ENCODE measurements at regions not wholly inside any gene's neighbourhood (a gene's known extent, or its start where the extent isn't known, plus 50 kb on each side); places are given as distances from the start of the nearest gene placed in this dataset.

DNA sequence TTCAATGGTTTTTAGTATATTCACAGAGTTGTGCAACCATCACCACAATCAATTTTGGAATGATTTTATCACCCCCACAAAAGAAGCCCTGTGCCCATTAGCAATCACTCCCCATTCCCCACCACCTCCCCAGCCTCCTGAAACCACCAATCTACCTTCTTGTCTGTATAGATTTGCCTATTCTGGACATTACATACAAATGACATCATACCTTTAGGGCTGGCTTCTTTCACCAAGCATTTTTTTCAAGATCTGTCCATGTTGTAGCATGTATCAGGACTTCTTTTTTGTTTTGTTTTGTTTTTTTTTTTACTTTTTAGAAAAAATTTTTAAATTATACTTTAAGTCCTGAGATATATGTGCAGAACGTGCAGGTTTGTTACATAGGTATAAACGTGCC, 108.1 kb downstream of the RTL9 start:
- no peak for DNase-seq (ENCODE audit: low read depth)
- TF ChIP-seq, protein P1, sequence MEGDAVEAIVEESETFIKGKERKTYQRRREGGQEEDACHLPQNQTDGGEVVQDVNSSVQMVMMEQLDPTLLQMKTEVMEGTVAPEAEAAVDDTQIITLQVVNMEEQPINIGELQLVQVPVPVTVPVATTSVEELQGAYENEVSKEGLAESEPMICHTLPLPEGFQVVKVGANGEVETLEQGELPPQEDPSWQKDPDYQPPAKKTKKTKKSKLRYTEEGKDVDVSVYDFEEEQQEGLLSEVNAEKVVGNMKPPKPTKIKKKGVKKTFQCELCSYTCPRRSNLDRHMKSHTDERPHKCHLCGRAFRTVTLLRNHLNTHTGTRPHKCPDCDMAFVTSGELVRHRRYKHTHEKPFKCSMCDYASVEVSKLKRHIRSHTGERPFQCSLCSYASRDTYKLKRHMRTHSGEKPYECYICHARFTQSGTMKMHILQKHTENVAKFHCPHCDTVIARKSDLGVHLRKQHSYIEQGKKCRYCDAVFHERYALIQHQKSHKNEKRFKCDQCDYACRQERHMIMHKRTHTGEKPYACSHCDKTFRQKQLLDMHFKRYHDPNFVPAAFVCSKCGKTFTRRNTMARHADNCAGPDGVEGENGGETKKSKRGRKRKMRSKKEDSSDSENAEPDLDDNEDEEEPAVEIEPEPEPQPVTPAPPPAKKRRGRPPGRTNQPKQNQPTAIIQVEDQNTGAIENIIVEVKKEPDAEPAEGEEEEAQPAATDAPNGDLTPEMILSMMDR (IDR thresholded peaks at IDR 0.05; ENCODE audit: control insufficient read depth, extremely low read depth, insufficient read depth), result no peak
- H3K4me3 ChIP-seq (ENCODE audit: low read depth, low read length), result no peak overlapping the region

DNA sequence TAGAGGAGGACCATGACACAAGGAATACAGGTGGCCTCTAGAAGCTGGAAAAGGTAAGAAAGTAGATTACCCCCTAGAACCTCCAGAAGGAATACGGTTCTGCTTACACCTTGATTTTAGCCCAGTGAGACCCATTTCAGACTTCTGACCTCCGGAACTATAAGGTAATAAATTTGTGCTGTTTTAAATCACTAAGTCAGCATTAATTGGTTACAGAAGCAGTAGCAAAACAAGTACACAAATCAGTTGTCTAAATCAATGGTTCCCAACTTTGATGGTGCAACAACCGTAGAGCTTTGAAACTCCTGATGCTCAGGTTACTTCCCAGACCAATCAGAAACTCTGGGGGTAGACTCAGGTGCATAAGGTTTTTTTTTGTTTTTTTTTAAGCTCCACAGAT, 113.6 kb downstream of the RTL9 start:
- no peak for DNase-seq (ENCODE audit: low read depth)
- TF ChIP-seq, protein P1 (IDR thresholded peaks at IDR 0.05; ENCODE audit: control insufficient read depth, extremely low read depth, insufficient read depth), result no peak
- no peak overlapping the region for H3K4me3 ChIP-seq (ENCODE audit: low read depth, low read length)

DNA sequence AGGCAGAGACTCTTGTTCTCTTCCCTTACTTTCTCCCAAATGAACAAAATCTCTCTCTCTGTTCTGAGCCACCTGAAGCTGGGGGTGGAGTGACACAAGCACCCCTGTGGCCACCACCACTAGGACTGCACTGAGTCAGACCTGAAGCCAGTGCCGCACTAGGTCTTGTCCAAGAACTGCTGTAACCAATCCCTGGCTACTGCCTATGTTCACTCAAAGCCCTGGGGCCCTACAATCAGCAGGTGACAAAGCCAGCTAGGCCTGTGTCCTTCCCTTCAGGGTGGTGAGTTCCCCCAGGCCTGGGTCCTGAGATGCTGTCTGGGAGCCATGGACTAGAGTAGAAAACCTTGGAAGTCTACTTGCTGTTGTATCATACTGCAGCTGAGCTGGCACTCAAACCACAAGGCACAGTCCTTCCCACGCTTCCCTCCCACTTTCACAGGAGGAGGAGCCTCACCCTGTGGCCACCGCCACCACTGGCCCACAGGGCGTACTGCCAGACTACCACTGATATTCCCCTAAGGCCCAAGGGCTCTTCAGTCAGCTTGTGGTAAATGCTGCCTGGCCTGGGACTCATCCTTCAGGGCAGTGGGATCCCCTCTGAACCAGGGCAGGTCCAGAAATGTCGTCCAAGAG, 119.1 kb downstream of the RTL9 start:
- DNase-seq (ENCODE audit: low read depth), result no peak
- no peak overlapping the region for H3K4me3 ChIP-seq (ENCODE audit: low read depth, low read length)
- TF ChIP-seq, protein P1 (IDR thresholded peaks at IDR 0.05; ENCODE audit: control insufficient read depth, extremely low read depth, insufficient read depth), result no peak

DNA sequence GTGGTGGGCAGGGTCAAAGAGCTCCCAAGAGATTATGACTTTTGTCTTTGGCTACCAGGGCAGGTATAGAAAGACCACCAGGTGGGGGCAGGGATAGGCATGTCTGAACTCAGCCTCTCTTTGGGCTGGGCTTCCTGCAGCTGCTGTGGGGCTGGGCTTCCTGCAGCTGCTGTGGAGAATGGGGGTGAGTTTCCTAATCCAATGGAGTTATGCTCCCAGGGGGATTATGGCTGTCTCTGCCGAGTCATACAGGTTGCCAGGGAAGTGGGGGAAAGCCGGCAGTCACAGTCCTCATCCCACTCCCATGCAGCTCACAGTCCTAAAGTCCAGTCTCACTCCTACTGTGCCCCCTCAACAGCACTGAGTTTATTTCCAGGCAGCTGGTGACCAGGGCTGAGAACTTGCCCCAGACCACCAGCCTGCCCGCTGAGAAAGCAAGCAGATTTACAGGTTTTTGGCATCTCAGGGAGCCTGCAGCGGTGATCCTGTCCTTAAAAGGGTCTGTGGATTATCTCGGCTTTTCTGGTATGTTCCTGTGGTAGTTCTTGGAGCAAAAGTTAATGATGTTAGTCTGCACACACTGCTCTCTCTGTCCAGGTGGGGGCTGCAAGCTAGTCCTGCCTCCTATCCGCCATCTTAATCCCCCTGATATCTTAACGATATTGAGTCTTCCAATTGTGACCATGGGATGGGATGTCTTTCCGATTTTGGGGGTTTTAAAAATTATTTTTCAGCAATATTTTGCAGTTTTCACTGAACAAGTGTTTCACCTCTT, 133.4 kb downstream of the RTL9 start:
- no peak overlapping the region for H3K4me3 ChIP-seq (ENCODE audit: low read depth, low read length)
- DNase-seq (ENCODE audit: low read depth), result no peak
- TF ChIP-seq, protein P1 (IDR thresholded peaks at IDR 0.05; ENCODE audit: control insufficient read depth, extremely low read depth, insufficient read depth), result no peak

DNA sequence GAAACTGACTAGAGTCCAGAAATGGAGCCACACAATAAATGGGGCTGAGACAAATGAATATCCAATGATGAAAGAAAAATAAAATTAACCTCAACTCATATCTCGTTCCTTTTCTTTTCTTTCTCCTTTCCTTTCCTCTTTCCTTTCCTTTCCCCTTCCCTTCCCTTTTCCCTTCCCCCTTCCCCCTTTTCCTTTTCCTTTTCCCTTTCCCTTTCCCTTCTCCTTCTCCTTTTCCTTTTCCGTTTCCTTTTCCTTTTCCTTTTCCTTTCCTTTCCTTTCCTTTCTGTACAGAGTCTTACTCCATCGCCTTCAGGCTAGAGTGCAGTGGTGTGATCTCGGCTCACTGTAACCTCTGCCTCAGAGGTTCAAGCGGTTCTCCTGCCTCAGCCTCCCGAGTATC, 146.3 kb downstream of the RTL9 start:
- no peak for DNase-seq (ENCODE audit: low read depth)
- no peak overlapping the region for H3K4me3 ChIP-seq (ENCODE audit: low read depth, low read length)
- TF ChIP-seq, protein P1 (IDR thresholded peaks at IDR 0.05; ENCODE audit: control insufficient read depth, extremely low read depth, insufficient read depth), result no peak

DNA sequence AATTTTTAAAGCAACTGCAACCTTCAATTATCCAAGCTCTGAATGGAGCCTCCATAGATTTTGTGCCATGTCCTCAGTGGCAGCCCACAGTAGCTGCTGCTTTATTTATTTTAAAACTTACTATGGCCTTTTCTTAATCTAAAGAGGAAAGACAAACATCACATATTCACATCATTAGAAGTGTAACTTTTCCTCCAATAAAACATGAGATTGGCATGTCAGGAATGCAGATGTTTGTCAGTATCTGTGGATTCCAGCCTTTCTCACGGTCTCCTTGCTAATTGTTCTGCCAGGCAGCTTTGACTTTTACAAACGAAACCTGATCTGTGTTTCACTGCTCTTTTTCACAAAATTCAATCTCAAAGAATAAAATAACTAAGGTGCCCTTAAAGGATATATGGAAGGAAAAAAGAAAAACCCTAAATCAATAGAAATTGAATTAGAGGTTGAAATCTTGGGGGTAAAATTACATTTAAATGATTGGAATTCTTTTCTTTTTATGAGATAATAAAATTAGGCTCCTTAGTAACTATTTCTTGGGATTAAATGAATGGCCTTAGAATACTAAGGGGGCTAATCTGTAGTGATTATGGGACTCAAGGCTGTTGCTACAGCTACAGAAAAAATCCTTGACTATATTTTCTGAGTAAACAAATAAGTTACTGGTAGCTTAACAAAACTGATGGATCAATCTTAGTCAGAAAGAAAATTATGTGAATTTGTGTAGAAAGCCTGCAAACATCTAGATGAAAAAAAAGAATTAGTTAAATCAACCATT, 151.3 kb downstream of the RTL9 start:
- DNase-seq (ENCODE audit: low read depth), result no peak
- no peak overlapping the region for H3K4me3 ChIP-seq (ENCODE audit: low read depth, low read length)
- TF ChIP-seq, protein P1 (IDR thresholded peaks at IDR 0.05; ENCODE audit: control insufficient read depth, extremely low read depth, insufficient read depth), result no peak
